ENCODE measurements at regions not wholly inside any gene's neighbourhood (a gene's known extent, or its start where the extent isn't known, plus 50 kb on each side); places are given as distances from the start of the nearest gene placed in this dataset.

- H3K79me2 ChIP-seq (ENCODE audit: insufficient read depth, low read length): no peaks in the 10 kb centered on the region
- TF ChIP-seq, protein P1, sequence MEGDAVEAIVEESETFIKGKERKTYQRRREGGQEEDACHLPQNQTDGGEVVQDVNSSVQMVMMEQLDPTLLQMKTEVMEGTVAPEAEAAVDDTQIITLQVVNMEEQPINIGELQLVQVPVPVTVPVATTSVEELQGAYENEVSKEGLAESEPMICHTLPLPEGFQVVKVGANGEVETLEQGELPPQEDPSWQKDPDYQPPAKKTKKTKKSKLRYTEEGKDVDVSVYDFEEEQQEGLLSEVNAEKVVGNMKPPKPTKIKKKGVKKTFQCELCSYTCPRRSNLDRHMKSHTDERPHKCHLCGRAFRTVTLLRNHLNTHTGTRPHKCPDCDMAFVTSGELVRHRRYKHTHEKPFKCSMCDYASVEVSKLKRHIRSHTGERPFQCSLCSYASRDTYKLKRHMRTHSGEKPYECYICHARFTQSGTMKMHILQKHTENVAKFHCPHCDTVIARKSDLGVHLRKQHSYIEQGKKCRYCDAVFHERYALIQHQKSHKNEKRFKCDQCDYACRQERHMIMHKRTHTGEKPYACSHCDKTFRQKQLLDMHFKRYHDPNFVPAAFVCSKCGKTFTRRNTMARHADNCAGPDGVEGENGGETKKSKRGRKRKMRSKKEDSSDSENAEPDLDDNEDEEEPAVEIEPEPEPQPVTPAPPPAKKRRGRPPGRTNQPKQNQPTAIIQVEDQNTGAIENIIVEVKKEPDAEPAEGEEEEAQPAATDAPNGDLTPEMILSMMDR (IDR thresholded peaks at IDR 0.05; ENCODE audit: borderline replicate concordance, extremely low read depth, low read length, poor library complexity, severe bottlenecking): no peak
- no peak for TF ChIP-seq EZH2 (IDR thresholded peaks at IDR 0.05; ENCODE audit: borderline replicate concordance, low read depth, low read length, severe bottlenecking)
- no peak overlapping the region for H3K27ac ChIP-seq (ENCODE audit: low read length)
- H4K20me1 ChIP-seq (ENCODE audit: insufficient read depth, low read length): no peaks in the 10 kb centered on the region
- H3K4me1 ChIP-seq (ENCODE audit: insufficient read depth, low read length): no peaks in the 10 kb centered on the region
- DNase-seq (no peak), ATAC-seq (ENCODE audit: insufficient read depth, low read depth) (no peak)
- H3K27me3 ChIP-seq (ENCODE audit: insufficient read depth, low read length, poor library complexity): peaks cover 3% of the 10 kb centered on the region
- H2AFZ ChIP-seq (ENCODE audit: low read depth, low read length): no peak overlapping the region
- no peak overlapping the region for H3K4me2 ChIP-seq (ENCODE audit: insufficient read depth, low read length)
- H3K9ac ChIP-seq (ENCODE audit: low read depth, low read length): no peak overlapping the region
- no peaks in the 10 kb centered on the region for H3K9me3 ChIP-seq (ENCODE audit: insufficient read depth, low read length, severe bottlenecking)
- H3K36me3 ChIP-seq (ENCODE audit: insufficient read depth, low read length): no peaks in the 10 kb centered on the region
- H3K4me3 ChIP-seq (ENCODE audit: low read depth in 1 of 2, low read length in 2 of 2): no peak overlapping the region
Measured at GRCh38 chr2:199570934-199571333, 113.2 kb upstream of the SATB2 start.

DNA sequence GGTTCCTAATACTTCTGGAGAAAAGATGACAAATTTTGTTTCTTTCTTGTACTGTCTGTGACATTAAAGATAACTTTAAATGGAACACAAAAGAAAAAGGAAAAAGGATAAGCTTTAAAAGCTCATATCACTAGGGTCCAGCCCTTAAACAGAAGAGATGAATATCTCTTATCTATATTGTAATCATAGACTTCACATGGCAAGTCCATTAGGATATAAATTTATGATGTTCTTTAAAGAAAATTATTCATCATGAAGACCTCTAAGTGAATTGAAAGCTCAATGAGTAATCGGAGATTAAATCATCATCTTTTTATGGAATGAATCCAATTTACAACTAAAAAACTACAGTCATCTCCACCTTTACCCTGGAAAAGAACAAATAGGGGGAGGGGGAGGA lies 111.6 kb upstream of the SATB2 start:
- H3K9ac ChIP-seq (ENCODE audit: low read depth, low read length): no peak overlapping the region
- no peaks in the 10 kb centered on the region for H3K27me3 ChIP-seq (ENCODE audit: insufficient read depth, low read length, poor library complexity)
- no peak overlapping the region for H3K4me3 ChIP-seq (ENCODE audit: low read depth in 1 of 2, low read length in 2 of 2)
- H3K9me3 ChIP-seq (ENCODE audit: insufficient read depth, low read length, severe bottlenecking): no peaks in the 10 kb centered on the region
- TF ChIP-seq, protein P1 (IDR thresholded peaks at IDR 0.05; ENCODE audit: borderline replicate concordance, extremely low read depth, low read length, poor library complexity, severe bottlenecking): no peak
- TF ChIP-seq EZH2 (IDR thresholded peaks at IDR 0.05; ENCODE audit: borderline replicate concordance, low read depth, low read length, severe bottlenecking): no peak
- H3K36me3 ChIP-seq (ENCODE audit: insufficient read depth, low read length): no peaks in the 10 kb centered on the region
- ATAC-seq (ENCODE audit: insufficient read depth, low read depth) (no peak), DNase-seq (no peak)
- H2AFZ ChIP-seq (ENCODE audit: low read depth, low read length): no peak overlapping the region
- no peaks in the 10 kb centered on the region for H4K20me1 ChIP-seq (ENCODE audit: insufficient read depth, low read length)
- no peaks in the 10 kb centered on the region for H3K4me1 ChIP-seq (ENCODE audit: insufficient read depth, low read length)
- H3K4me2 ChIP-seq (ENCODE audit: insufficient read depth, low read length): no peak overlapping the region
- H3K79me2 ChIP-seq (ENCODE audit: insufficient read depth, low read length): no peaks in the 10 kb centered on the region
- no peak overlapping the region for H3K27ac ChIP-seq (ENCODE audit: low read length)

DNA sequence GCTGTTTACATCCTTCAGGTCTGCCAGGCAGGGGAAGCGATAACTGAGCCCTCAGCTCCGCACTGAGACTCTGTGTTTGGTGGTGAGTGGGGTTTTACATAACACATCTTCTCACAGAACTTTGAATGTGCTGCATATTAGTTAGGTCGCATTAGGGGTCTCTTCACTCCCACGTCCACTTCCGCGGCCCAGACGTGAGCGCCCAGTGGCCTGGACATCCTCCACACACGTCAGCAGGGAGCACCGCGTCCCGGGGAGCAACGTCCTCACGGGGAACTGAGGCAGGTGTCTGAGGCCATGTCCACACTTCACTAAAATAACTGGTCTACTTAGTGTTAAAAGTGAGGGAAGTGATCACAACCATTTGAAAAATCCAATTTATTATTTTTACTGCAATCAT lies 100.4 kb upstream of the SATB2 start:
- H2AFZ ChIP-seq (ENCODE audit: low read depth, low read length): no peak overlapping the region
- no peaks in the 10 kb centered on the region for H3K27me3 ChIP-seq (ENCODE audit: insufficient read depth, low read length, poor library complexity)
- ATAC-seq (ENCODE audit: insufficient read depth, low read depth): no peak
- no peak for DNase-seq
- no peaks in the 10 kb centered on the region for H4K20me1 ChIP-seq (ENCODE audit: insufficient read depth, low read length)
- no peak overlapping the region for H3K9ac ChIP-seq (ENCODE audit: low read depth, low read length)
- H3K4me3 ChIP-seq (ENCODE audit: low read depth in 1 of 2, low read length in 2 of 2): no peak overlapping the region
- H3K79me2 ChIP-seq (ENCODE audit: insufficient read depth, low read length): no peaks in the 10 kb centered on the region
- no peaks in the 10 kb centered on the region for H3K9me3 ChIP-seq (ENCODE audit: insufficient read depth, low read length, severe bottlenecking)
- TF ChIP-seq, protein P1 (IDR thresholded peaks at IDR 0.05; ENCODE audit: borderline replicate concordance, extremely low read depth, low read length, poor library complexity, severe bottlenecking): no peak
- TF ChIP-seq EZH2 (IDR thresholded peaks at IDR 0.05; ENCODE audit: borderline replicate concordance, low read depth, low read length, severe bottlenecking): no peak
- no peak overlapping the region for H3K4me2 ChIP-seq (ENCODE audit: insufficient read depth, low read length)
- H3K27ac ChIP-seq (ENCODE audit: low read length): no peak overlapping the region
- H3K36me3 ChIP-seq (ENCODE audit: insufficient read depth, low read length): no peaks in the 10 kb centered on the region
- H3K4me1 ChIP-seq (ENCODE audit: insufficient read depth, low read length): no peaks in the 10 kb centered on the region
